Osteoblast (primary cell): ENCODE measurements at regions not wholly inside any gene's neighbourhood (a gene's known extent, or its start where the extent isn't known, plus 50 kb on each side); places are given as distances from the start of the nearest gene placed in this dataset.
"Not testable (repeated sequence)": the region's sequence is repeated elsewhere in the genome, so short reads cannot be mapped to it uniquely, and the experiment has no call there.

Experiments used
- DNase-seq: peaks from one replicate; pipeline ENCODE4 v3.0.0; 2011; ENCODE audit warnings: low spot score, mixed read lengths; ENCODE audit not compliant: insufficient read length; ENCODE audit errors: missing footprints
- H2AFZ ChIP-seq: 2 replicates; pipeline ENCODE4 v1.6.0; 2011; ENCODE audit warnings: mild to moderate bottlenecking, low read length
- H3K27ac ChIP-seq: 2 replicates; pipeline ENCODE4 v1.5.1; 2011; ENCODE audit warnings: mild to moderate bottlenecking, low read depth, low read length, moderate library complexity
- H3K27me3 ChIP-seq: 2 replicates; pipeline ENCODE4 v1.6.0; 2012; ENCODE audit warnings: mild to moderate bottlenecking, control low read depth, inconsistent platforms, low read length, moderate library complexity; ENCODE audit not compliant: insufficient read depth
- H3K36me3 ChIP-seq: 2 replicates; pipeline ENCODE4 v1.5.1; 2011; ENCODE audit warnings: mild to moderate bottlenecking, low read length, control low read depth, moderate library complexity; ENCODE audit not compliant: insufficient read depth
- H3K4me1 ChIP-seq: 2 replicates; pipeline ENCODE4 v1.5.1; 2011; ENCODE audit warnings: mild to moderate bottlenecking, low read length, control low read depth, moderate library complexity; ENCODE audit not compliant: insufficient read depth
- H3K4me2 ChIP-seq: 2 replicates; pipeline ENCODE4 v1.6.0; 2011; ENCODE audit warnings: mild to moderate bottlenecking, low read length; ENCODE audit not compliant: insufficient read depth
- H3K4me3 ChIP-seq: fragments of 200-600 bp; sonication (generic); 3 replicates; pipeline ENCODE4 v1.5.1; 2012; ENCODE audit warnings: mild to moderate bottlenecking, low read length, inconsistent platforms; ENCODE audit not compliant: insufficient read depth
- H3K79me2 ChIP-seq: 2 replicates; pipeline ENCODE4 v1.6.0; 2012; ENCODE audit warnings: mild to moderate bottlenecking, low read length, control low read depth, inconsistent platforms; ENCODE audit not compliant: insufficient read depth
- H3K9me3 ChIP-seq: 2 replicates; pipeline ENCODE4 v1.5.1; 2011; ENCODE audit warnings: low read depth, low read length, control low read depth
- H4K20me1 ChIP-seq: 2 replicates; pipeline ENCODE4 v1.6.0; 2012; ENCODE audit warnings: mild to moderate bottlenecking, low read length, control low read depth; ENCODE audit not compliant: insufficient read depth
- CTCF ChIP-seq: IDR thresholded peaks from 2 replicates; pipeline ENCODE4 v1.5.1; 2011; ENCODE audit warnings: mild to moderate bottlenecking, low read depth, low read length, moderate library complexity; ENCODE audit errors: extremely low read depth

DNA sequence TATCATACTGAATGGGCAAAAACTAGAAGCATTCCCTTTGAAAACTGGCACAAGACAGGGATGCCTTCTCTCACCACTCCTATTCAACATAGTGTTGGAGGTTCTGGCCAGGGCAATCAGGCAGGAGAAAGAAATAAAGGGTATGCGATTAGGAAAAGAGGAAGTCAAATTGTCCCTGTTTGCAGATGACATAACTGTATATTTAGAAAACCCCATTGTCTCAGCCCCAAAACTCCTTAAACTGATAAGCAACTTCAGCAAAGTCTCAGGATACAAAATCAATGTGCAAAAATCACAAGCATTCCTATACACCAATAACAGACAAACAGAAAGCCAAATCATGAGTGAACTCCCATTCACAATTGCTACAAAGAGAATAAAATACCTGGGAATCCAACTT, 52.5 kb upstream of the CCDC71L start:
- H3K4me1 ChIP-seq = peaks cover 11% of the 10 kb centered on the region
- not testable (repeated sequence) for H2AFZ ChIP-seq, DNase-seq, H3K36me3 ChIP-seq, H3K4me3 ChIP-seq, H3K9me3 ChIP-seq, H3K27ac ChIP-seq, H3K79me2 ChIP-seq, H3K4me2 ChIP-seq, H3K27me3 ChIP-seq, H4K20me1 ChIP-seq

- not testable (repeated sequence) for H3K79me2 ChIP-seq, H3K27ac ChIP-seq, H2AFZ ChIP-seq, H4K20me1 ChIP-seq, DNase-seq, H3K4me2 ChIP-seq, H3K27me3 ChIP-seq, H3K36me3 ChIP-seq, H3K9me3 ChIP-seq, H3K4me3 ChIP-seq
- peaks cover 25% of the 10 kb centered on the region for H3K4me1 ChIP-seq
Measured at GRCh38 chr7:106714590-106715442, 53.9 kb upstream of the CCDC71L start.

DNA sequence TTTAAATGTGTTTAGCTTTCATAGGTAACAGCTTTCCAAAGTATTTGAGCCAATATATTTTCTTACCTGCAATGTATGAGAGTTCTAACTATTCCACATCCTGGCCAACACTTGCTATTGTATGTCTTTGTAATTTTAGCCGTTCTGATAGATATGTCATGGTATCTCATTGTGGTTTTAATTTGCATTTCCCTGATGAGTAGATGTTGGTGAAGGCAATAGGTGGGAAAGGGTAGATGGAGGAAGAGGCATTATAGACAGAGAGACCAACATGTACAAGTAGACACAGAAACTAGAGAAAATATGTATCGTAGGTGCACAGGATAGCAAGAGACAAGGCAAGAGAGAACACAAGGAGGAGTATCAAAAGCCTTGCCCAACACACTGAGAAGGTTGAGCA, 54.8 kb upstream of the CCDC71L start:
- H3K4me3 ChIP-seq = no peak overlapping the region
- H3K4me1 ChIP-seq = peaks cover 25% of the 10 kb centered on the region
- H3K4me2 ChIP-seq = no peak overlapping the region
- DNase-seq = no peak
- no peaks in the 10 kb centered on the region for H3K9me3 ChIP-seq
- no peaks in the 10 kb centered on the region for H3K27me3 ChIP-seq
- no peak overlapping the region for H3K27ac ChIP-seq
- no peak overlapping the region for H2AFZ ChIP-seq
- H4K20me1 ChIP-seq = no peaks in the 10 kb centered on the region
- no peak for TF ChIP-seq CTCF
- H3K36me3 ChIP-seq = no peaks in the 10 kb centered on the region
- no peaks in the 10 kb centered on the region for H3K79me2 ChIP-seq

- Histone ChIP-seq H3K4me2 (peak overlapping the region; percentile 47), H3K79me2 (no peaks in the 10 kb centered on the region), H2AFZ (peak overlapping the region; percentile 54), H3K36me3 (no peaks in the 10 kb centered on the region), H3K27ac (peak overlapping the region; percentile 97), H3K4me1 (peaks cover 31% of the 10 kb centered on the region), H4K20me1 (no peaks in the 10 kb centered on the region), H3K4me3 (no peak overlapping the region), H3K9me3 (no peaks in the 10 kb centered on the region), H3K27me3 (no peaks in the 10 kb centered on the region)
- no peak for TF ChIP-seq CTCF
- DNase-seq = no peak
Measured at GRCh38 chr7:106717254-106717954, 56.4 kb upstream of the CCDC71L start.
